ENCODE measurements at regions not wholly inside any gene's neighbourhood (a gene's known extent, or its start where the extent isn't known, plus 50 kb on each side); places are given as distances from the start of the nearest gene placed in this dataset.

DNA sequence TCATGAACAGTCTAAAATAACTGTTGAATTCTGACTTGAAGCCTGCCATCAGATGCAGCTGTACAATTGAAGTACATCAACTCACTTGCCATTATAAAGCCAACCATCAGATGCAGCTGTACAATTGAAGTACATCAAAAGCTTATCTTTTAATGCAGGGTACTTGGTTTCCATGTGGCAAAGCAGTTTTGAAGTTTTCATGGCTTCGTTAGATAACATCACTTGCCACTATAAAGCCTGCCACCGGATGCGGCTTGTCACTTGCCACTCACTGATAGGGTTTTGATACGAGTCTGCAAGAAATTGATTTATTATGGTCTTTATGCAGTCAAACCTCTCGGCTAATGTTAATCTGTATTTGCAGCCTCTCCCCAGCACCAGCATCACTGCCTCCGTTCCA, 1605.8 kb downstream of the SUCLG1 start:
- TF ChIP-seq POLR2AphosphoS5 (IDR thresholded peaks at IDR 0.05; ENCODE audit: low read depth, low read length) (no peak), TCF7L2 (IDR thresholded peaks at IDR 0.05; ENCODE audit: low read depth, low read length) (no peak)
- TF ChIP-seq, protein P1, sequence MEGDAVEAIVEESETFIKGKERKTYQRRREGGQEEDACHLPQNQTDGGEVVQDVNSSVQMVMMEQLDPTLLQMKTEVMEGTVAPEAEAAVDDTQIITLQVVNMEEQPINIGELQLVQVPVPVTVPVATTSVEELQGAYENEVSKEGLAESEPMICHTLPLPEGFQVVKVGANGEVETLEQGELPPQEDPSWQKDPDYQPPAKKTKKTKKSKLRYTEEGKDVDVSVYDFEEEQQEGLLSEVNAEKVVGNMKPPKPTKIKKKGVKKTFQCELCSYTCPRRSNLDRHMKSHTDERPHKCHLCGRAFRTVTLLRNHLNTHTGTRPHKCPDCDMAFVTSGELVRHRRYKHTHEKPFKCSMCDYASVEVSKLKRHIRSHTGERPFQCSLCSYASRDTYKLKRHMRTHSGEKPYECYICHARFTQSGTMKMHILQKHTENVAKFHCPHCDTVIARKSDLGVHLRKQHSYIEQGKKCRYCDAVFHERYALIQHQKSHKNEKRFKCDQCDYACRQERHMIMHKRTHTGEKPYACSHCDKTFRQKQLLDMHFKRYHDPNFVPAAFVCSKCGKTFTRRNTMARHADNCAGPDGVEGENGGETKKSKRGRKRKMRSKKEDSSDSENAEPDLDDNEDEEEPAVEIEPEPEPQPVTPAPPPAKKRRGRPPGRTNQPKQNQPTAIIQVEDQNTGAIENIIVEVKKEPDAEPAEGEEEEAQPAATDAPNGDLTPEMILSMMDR (IDR thresholded peaks at IDR 0.05) = no peak
- TF ChIP-seq, protein P2, sequence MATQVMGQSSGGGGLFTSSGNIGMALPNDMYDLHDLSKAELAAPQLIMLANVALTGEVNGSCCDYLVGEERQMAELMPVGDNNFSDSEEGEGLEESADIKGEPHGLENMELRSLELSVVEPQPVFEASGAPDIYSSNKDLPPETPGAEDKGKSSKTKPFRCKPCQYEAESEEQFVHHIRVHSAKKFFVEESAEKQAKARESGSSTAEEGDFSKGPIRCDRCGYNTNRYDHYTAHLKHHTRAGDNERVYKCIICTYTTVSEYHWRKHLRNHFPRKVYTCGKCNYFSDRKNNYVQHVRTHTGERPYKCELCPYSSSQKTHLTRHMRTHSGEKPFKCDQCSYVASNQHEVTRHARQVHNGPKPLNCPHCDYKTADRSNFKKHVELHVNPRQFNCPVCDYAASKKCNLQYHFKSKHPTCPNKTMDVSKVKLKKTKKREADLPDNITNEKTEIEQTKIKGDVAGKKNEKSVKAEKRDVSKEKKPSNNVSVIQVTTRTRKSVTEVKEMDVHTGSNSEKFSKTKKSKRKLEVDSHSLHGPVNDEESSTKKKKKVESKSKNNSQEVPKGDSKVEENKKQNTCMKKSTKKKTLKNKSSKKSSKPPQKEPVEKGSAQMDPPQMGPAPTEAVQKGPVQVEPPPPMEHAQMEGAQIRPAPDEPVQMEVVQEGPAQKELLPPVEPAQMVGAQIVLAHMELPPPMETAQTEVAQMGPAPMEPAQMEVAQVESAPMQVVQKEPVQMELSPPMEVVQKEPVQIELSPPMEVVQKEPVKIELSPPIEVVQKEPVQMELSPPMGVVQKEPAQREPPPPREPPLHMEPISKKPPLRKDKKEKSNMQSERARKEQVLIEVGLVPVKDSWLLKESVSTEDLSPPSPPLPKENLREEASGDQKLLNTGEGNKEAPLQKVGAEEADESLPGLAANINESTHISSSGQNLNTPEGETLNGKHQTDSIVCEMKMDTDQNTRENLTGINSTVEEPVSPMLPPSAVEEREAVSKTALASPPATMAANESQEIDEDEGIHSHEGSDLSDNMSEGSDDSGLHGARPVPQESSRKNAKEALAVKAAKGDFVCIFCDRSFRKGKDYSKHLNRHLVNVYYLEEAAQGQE (IDR thresholded peaks at IDR 0.05; ENCODE audit: insufficient read depth in 1 of 2, low read depth in 2 of 2, low read length in 1 of 2) = no peak

All from Panc1 (cell line).